ENCODE measurements at regions not wholly inside any gene's neighbourhood (a gene's known extent, or its start where the extent isn't known, plus 50 kb on each side); places are given as distances from the start of the nearest gene placed in this dataset.

DNA sequence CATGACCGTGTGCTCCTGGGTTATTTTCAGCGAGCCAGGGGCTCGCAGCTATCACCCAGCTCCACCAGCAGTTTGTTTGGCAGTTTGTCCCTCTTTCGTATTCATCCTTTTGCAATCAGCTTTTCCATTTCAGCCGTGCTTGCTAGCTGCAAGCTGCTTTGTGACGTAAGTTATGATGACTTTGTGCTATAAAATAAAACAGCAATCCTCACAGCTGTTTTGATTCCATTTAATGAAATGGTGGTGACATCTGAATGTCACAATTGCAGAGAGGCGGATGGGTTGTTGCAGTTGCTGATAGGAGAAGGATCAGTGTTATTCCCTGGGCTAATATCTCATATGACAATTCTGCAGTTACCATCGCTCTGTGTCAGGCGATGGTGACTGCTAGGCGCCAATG lies 251.7 kb downstream of the SNX10 start:
- TF ChIP-seq TEAD4 (IDR thresholded peaks at IDR 0.05) (no peak), CREB1 (IDR thresholded peaks at IDR 0.05; ENCODE audit: low read depth) (no peak)
- TF ChIP-seq, protein P1, sequence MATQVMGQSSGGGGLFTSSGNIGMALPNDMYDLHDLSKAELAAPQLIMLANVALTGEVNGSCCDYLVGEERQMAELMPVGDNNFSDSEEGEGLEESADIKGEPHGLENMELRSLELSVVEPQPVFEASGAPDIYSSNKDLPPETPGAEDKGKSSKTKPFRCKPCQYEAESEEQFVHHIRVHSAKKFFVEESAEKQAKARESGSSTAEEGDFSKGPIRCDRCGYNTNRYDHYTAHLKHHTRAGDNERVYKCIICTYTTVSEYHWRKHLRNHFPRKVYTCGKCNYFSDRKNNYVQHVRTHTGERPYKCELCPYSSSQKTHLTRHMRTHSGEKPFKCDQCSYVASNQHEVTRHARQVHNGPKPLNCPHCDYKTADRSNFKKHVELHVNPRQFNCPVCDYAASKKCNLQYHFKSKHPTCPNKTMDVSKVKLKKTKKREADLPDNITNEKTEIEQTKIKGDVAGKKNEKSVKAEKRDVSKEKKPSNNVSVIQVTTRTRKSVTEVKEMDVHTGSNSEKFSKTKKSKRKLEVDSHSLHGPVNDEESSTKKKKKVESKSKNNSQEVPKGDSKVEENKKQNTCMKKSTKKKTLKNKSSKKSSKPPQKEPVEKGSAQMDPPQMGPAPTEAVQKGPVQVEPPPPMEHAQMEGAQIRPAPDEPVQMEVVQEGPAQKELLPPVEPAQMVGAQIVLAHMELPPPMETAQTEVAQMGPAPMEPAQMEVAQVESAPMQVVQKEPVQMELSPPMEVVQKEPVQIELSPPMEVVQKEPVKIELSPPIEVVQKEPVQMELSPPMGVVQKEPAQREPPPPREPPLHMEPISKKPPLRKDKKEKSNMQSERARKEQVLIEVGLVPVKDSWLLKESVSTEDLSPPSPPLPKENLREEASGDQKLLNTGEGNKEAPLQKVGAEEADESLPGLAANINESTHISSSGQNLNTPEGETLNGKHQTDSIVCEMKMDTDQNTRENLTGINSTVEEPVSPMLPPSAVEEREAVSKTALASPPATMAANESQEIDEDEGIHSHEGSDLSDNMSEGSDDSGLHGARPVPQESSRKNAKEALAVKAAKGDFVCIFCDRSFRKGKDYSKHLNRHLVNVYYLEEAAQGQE (IDR thresholded peaks at IDR 0.05; ENCODE audit: low read depth) = no peak

All from Ishikawa (cell line).